KMS-11 (cell line): ENCODE measurements at regions not wholly inside any gene's neighbourhood (a gene's known extent, or its start where the extent isn't known, plus 50 kb on each side); places are given as distances from the start of the nearest gene placed in this dataset.

ENCODE experiments used
- H2AFZ ChIP-seq: fragments of 200-600 bp; sonication (generic); 2 replicates; pipeline ENCODE4 v1.6.1; 2016; ENCODE audit warnings: antibody characterized with exemption, mixed run types, low read depth
- H3K27ac ChIP-seq: fragments of 200-600 bp; sonication (generic); 2 replicates; pipeline ENCODE4 v1.6.1; 2016; ENCODE audit warnings: mild to moderate bottlenecking, mixed run types
- H3K27me3 ChIP-seq: fragments of 200-600 bp; sonication (generic); 2 replicates; pipeline ENCODE4 v1.6.1; 2017; ENCODE audit warnings: mild to moderate bottlenecking, low read depth, mixed run types, moderate library complexity; ENCODE audit not compliant: insufficient read depth
- H3K36me3 ChIP-seq: fragments of 200-600 bp; sonication (generic); 2 replicates; pipeline ENCODE4 v1.6.1; 2017; ENCODE audit warnings: mild to moderate bottlenecking, mixed run types; ENCODE audit not compliant: insufficient read depth
- H3K4me1 ChIP-seq: fragments of 200-600 bp; sonication (generic); 2 replicates; pipeline ENCODE4 v1.6.1; 2016; ENCODE audit warnings: mild to moderate bottlenecking, low read depth, mixed run types; ENCODE audit not compliant: poor library complexity, severe bottlenecking
- H3K4me2 ChIP-seq: fragments of 200-600 bp; sonication (generic); 2 replicates; pipeline ENCODE4 v1.7.0; 2016; ENCODE audit warnings: mild to moderate bottlenecking, mixed run types
- H3K4me3 ChIP-seq: fragments of 200-600 bp; sonication (generic); IDR thresholded peaks from 2 replicates; pipeline ENCODE4 v1.6.1; 2017; ENCODE audit warnings: low read depth, low read length, mixed read lengths; ENCODE audit not compliant: insufficient read depth
- H3K79me2 ChIP-seq: fragments of 200-600 bp; sonication (generic); 2 replicates; pipeline ENCODE4 v1.6.1; 2016; ENCODE audit warnings: low read depth, mixed run types; ENCODE audit not compliant: insufficient read depth
- H3K9ac ChIP-seq: fragments of 200-600 bp; sonication (generic); 2 replicates; pipeline ENCODE4 v1.6.1; 2016; ENCODE audit warnings: mild to moderate bottlenecking, mixed run types
- H4K20me1 ChIP-seq: fragments of 200-600 bp; sonication (generic); 2 replicates; pipeline ENCODE4 v1.6.1; 2016; ENCODE audit warnings: mild to moderate bottlenecking, mixed run types; ENCODE audit not compliant: insufficient read depth
- CTCF ChIP-seq: fragments of 200-600 bp; sonication (generic); conservative IDR thresholded peaks from 2 replicates; pipeline ENCODE4 v1.6.1; 2017; ENCODE audit warnings: low read depth, mild to moderate bottlenecking, antibody characterized with exemption, low read length, moderate library complexity, mixed read lengths

GRCh38 chr4:84433633-84434222 is 65.4 kb downstream of the NKX6-1 start:
- TF ChIP-seq CTCF = no peak
- H3K27me3 ChIP-seq = no peaks in the 10 kb centered on the region
- no peaks in the 10 kb centered on the region for H3K36me3 ChIP-seq
- H3K4me1 ChIP-seq = no peaks in the 10 kb centered on the region
- no peak overlapping the region for H2AFZ ChIP-seq
- no peak overlapping the region for H3K27ac ChIP-seq
- no peak overlapping the region for H3K9ac ChIP-seq
- no peak overlapping the region for H3K4me3 ChIP-seq
- H3K79me2 ChIP-seq = no peaks in the 10 kb centered on the region
- no peaks in the 10 kb centered on the region for H4K20me1 ChIP-seq
- H3K4me2 ChIP-seq = no peak overlapping the region

- H2AFZ ChIP-seq = no peak overlapping the region
- H3K4me1 ChIP-seq = no peaks in the 10 kb centered on the region
Measured at GRCh38 chr4:84432713-84433112, 66.4 kb downstream of the NKX6-1 start.

GRCh38 chr4:84420608-84421007 is 78.5 kb downstream of the NKX6-1 start:
- TF ChIP-seq CTCF = no peak
- Histone ChIP-seq H3K4me2 (no peak overlapping the region), H3K27ac (no peak overlapping the region), H4K20me1 (no peaks in the 10 kb centered on the region), H3K36me3 (no peaks in the 10 kb centered on the region), H3K27me3 (no peaks in the 10 kb centered on the region), H3K79me2 (no peaks in the 10 kb centered on the region), H3K4me1 (no peaks in the 10 kb centered on the region), H3K4me3 (no peak overlapping the region), H3K9ac (no peak overlapping the region), H2AFZ (no peak overlapping the region)

More at GRCh38 chr4:84432713-84433112, 66.4 kb downstream of the NKX6-1 start:
- Histone ChIP-seq H3K4me2 (no peak overlapping the region), H3K27ac (no peak overlapping the region), H3K9ac (no peak overlapping the region), H3K36me3 (no peaks in the 10 kb centered on the region), H3K79me2 (no peaks in the 10 kb centered on the region), H4K20me1 (no peaks in the 10 kb centered on the region), H3K4me3 (no peak overlapping the region), H3K27me3 (no peaks in the 10 kb centered on the region)
- TF ChIP-seq CTCF = no peak

GRCh38 chr4:84419201-84419600 is 79.9 kb downstream of the NKX6-1 start:
- Histone ChIP-seq H3K4me1 (no peaks in the 10 kb centered on the region), H3K36me3 (no peaks in the 10 kb centered on the region), H3K27me3 (no peaks in the 10 kb centered on the region), H3K79me2 (no peaks in the 10 kb centered on the region), H2AFZ (no peak overlapping the region), H3K4me2 (no peak overlapping the region), H3K9ac (no peak overlapping the region), H4K20me1 (no peaks in the 10 kb centered on the region), H3K4me3 (no peak overlapping the region), H3K27ac (no peak overlapping the region)
- TF ChIP-seq CTCF = no peak
